ENCODE measurements at regions not wholly inside any gene's neighbourhood (a gene's known extent, or its start where the extent isn't known, plus 50 kb on each side); places are given as distances from the start of the nearest gene placed in this dataset.

DNA sequence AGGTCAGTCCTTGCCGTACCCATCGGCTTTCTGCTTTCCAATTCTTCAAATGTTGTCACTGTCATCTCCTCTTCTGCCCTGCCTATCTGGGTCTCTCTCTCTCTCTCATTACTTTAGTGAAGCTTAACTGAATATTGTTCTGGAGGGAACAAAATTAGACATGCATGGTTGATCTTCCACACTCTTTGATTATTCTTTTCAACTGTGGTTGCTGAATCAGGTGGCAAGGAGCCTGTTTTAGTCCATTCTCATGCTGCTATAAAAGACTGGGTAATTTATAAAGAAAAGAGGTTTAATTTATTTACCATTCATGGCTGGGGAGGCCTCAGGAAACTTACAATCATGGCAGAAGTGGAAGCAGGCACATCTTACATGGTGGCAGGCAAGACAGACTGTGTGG, 157.9 kb downstream of the ARL4C start:
- peak; percentile 43 for DNase-seq (ENCODE audit: low read depth)

DNA sequence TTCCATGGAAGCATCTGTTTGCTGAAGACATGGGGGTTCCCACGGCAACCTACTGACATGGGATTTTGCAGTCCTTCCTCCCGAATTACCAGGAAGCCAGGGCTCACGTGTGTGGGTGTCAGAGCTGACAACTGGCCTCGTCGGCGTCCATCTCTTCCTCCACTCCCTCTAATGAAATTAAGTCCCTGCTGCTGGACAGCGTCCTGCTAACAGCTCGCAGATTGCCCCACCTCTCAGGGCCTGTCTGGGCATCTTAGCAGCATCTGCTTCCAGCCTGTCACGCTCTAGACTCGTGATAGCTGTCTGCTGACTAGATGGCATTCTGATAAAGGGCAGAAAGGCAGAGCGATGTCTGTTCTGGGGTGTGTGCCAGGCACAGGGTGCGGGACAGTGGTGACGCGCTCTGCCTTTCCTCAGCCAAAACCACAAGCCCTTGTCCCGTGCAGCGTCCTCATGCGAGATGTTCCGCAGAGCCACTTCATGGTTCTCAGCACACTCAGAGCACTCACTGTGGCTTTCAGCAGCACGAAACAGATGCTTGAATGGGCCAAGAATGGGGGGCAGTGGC, 161.1 kb downstream of the ARL4C start:
- DNase-seq (ENCODE audit: low read depth), result peak; percentile 99

DNA sequence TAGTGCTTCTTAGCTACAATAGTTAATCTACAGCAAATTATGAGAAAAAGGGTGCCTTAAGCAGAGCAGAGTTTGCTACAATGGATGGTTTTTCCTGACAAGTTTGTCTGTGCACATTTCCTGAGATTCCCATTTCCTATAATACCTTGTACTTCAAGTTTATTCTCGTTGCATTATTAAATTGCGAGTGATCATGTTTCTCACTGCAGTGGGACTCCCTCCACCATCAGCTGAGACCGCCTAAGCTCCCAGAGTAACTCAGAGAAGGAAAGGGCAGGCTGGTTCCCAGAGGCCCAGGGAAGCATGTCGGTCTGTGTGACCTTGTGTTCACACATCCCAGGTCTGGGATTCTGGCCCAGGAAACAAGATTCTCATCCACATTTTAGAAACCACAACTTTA, 162.1 kb downstream of the ARL4C start:
- DNase-seq (ENCODE audit: low read depth), result no peak

DNA sequence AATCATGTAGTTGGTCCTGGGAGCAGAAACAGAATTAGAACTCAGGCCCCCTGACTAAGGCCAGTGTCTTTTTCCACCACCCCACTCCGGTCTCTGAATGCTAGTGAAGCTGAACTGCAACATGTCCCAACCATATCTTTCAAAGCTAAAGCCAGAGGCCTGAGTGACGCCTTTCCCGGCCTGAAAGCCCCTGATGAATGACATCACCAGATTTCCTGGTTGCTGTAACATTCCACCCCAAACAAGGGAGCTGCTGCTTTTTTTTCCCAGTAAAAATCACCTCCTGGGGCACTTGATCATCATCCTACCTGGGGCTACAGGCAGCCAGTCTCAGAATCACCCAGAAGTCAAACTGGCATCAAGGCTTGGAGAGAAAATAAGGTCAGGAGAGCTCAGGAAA, 162.7 kb downstream of the ARL4C start:
- peak; percentile 60 for DNase-seq (ENCODE audit: low read depth)

DNA sequence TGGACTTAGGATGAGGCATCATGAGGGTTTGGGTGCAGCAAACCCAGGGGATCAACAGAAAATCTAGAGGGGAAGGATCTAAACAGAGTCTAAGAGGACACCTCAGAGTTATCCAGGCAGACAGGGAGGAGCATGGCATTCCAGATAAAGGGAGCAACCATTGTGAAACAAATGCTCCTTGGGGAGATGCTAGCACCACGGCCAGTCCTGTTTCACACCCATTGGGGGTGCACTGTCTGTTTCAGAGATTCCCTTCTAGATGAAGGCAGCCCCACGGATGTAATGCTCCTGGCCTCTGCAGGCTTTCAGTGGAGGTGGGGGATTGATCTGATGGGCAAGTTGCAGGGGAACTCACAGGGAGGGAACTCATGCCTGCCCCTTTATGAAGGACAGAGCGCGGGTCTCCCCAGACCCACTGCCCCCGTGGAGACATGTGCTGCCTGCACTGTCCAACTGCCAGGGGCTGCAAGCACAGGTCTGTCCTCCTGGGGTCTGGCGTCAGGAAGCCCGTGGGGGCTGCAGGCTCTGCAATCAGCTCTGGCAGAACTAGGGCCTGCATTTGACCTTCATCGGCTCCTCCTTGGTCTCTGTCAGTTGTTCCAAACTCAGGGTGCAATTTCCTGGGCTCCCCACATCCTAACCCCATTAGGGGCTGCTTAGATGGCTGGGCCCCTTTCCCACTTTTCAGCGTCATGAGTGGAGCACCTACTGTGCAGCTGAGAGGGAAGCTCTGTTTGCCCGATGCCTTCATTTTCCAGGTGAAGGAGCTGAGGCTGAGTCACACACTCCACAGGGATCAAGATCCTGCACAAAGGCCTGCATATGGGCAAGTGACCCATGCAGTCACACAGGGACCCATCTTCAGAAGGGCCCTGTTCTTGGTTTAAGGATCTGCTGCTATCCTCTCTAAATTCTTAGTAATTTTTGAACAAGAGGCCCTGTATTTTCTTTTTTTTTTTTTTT, 163.4 kb downstream of the ARL4C start:
- no peak for DNase-seq (ENCODE audit: low read depth)

DNA sequence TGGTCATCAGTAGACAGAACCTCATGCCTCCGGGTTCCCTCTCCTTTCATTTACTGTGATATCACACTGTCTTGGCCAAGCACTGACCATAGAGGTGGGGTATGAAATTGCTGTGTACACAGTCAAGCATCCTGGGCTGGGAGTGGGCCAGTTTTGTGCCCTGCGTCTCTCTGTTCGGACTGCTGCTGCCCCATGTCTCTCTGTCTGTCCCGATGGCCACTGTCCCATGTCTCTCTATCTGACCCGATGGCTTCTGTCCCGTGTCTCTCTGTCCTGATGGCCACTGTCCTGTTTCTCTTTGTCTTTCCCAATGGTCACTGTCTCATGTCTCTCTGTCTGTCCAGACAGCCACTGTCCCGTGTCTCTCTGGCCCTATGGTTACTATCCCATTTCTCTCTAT, 164.9 kb downstream of the ARL4C start:
- DNase-seq (ENCODE audit: low read depth), result no peak

DNA sequence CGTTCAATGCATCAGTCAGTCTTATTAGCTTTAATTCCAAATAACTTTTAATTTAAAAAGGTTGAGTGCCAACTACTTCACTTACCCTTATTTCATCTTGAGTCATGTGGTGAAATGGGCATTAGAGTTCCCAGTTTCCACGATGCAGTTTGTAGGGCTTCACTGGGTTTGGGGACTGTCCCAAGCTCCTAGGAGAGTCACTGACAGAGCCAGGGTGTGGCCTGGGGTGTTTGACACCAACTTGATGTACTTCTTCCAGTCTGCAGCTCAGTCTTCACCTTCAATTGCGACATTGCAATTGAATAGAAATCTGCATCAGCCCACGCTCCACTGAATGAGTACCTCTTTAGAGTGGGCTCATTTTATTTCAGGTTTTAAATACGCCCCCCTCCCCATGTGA, 165.3 kb downstream of the ARL4C start:
- no peak for DNase-seq (ENCODE audit: low read depth)

DNA sequence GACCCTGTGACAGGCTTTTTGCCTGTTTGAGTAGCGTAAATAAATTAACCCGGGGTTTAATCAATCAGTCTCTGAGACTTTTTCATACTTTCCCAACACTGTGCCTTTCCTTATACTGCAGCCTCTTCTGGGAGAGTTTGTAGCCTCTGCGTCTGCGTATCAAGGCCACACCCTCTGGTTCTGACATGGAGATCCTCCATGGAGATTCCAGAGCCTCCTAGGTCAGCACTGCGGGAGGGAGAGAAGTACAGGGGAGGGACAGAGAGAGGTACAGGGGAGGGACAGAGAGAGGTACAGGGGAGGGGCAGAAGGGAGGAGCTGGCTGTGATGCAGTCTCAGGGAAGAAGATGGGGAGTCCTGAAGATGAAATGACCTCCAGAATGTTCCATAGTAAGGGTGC, 166.0 kb downstream of the ARL4C start:
- DNase-seq (ENCODE audit: low read depth), result no peak

DNA sequence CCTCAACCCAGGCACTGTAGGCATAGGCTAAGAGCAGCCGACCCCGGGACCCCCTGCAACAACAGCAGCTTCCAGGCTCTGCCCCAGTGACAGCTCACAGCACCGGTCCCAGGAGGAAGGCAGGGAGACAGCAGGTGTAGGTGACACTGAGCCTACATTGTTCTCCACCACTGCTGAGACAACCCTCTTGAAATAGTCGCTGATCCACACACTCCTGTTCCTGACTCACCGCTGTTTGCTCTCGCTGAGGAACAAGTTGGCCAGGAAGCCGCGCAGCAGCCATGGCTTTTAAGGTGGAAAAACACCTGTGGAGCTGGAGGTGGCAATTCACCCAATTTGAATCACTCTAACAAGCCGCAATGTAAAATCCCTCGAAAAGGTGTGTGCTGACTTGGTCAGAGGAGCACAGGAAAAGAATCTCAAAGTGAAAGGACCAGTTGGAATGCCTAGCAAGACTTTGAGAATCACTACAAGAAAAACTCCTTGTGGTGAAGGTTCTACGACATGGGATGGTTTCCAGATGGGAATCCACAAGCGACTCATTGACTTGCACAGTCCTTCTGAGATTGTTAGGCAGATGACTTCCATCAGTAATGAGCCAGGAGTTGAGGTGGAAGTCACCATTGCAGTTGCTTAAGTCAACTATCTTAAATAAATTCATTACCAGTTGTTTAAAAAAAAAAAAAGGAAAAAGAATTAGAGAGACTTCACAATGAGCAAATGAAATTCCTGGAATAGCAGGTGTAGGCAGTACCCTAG, 167.5 kb downstream of the ARL4C start:
- peak; percentile 69 for DNase-seq (ENCODE audit: low read depth)

DNA sequence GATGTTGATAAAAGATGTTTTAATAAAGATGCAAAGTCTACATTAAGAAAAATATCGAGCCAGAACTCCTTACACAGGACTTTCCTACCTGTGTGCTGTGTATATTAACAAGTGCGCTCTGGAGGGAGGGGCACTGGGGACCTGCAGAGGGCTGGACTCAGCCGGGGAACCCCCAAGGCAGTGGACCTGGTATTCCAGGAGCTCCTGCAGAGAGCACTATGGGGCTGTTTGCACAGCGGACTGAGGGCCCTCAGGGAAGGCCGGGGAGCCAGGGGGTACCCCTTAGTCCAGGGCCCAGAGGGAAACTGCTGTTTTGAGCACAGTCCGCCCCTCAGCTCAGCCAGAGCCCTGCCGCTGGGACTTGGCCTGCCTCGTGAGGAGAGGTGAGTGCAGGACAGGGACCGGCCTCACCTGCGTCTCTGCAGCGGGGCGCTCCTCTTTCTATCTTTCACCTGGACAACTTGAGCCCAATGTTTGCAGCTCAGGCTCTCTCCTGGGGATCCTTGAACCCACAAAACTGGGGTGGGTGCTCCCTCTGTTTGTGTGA, 168.4 kb downstream of the ARL4C start:
- DNase-seq (ENCODE audit: low read depth), result no peak

DNA sequence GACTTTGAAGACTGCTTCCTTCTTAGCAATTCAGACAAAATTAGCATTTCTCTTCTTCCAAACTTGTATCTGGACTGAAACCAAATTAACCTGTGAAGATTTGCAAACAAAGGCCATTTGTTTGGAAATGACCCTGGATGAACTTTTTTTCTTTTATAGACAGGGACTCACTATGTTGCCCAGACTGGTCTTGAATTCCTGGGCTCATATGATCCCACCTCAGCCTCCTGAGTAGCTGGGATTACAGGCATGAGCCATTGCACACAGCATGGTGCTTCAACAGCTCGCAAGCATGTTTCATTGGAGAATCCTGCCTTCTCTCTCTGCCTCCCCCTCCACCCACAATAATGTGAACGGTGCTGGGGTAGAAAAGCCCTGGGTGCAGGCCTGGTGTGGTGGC, 170.2 kb downstream of the ARL4C start:
- DNase-seq (ENCODE audit: low read depth), result no peak

DNA sequence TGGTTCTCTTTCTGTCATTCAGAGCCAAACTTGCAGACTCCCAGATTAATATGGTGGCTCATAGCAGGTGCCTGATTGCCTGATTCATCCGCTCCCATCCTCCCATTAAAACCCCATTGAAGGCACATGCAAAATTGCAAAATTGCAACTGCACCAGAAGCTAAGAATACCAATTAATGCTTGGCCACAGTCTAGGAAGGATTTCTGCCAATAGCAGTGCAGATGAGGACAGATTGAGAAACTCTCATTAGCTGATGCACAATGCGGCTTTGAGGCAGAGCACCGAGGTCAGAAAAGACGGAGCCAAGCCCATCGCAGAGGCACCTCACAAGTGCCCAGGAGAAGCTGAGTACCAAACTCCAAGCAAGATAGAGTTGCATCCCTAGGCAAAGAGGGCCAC, 172.8 kb downstream of the ARL4C start:
- DNase-seq (ENCODE audit: low read depth), result no peak

DNA sequence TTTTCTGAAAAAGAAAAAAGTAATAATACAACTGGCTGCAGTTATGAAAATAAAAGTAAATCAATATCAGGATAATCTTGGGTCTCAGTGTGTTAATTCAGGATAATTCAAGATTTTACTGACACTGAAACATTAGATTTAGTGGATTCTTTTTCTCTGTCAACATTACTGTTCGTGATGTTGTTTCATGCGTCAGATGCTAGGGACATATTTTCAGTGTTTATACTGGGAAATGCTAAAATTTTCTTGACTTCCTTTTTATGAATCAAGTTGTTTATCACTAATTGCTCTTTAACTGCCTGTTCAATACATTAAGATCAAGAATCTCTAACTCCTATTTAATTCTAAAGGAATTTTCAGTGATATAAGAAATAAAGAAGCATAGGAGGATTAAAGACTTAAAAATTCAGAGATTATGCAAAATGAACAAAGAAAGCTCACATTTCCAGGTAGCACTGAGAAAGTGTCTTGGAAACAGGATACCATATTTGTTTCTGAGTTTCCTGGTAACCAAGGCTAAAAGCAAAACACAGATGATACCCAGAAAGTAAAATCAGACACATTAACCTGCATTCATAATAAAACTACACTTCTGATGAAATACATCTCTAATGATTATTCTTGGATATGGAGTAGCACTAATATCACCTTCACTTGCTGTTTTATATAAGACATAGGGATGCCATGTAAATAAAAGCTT, 174.0 kb downstream of the ARL4C start:
- no peak for DNase-seq (ENCODE audit: low read depth)

DNA sequence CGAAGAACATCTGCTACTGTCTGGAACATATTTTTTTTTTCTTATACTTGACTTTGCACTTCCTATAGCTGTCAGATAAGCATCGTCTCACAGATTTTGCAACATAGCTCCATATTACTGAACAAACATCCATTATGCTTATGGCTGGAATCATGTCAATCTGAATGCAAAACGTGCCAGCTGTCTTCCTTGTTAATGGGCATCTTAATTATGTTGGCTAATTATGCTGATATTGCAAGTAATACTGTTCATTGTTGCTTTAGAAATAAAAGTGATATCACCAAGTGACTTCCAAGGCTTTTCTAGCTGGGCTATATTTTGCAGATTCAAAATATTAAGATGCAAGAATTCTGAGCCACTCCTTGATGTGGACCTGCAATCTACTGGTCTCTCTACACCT, 176.8 kb downstream of the ARL4C start:
- no peak for DNase-seq (ENCODE audit: low read depth)

DNA sequence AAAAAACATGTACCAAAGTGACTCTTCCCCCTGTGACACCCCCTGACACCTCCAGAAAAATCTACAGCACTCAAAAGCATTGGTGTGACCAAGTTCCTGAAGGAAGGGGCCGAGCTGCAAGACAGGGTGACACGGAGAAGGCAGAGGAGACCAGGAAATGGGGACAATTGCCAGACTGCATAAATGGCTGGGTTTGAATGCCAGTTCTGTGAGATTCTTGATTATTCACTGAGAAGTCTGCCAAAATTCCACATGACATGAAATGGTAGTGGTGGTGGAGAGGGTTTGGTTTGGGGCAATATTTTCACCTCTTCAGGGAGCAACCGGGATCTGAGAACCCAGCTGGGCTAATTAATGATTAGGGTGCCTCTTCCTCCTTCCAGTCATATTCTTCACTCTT, 178.5 kb downstream of the ARL4C start:
- no peak for DNase-seq (ENCODE audit: low read depth)

DNA sequence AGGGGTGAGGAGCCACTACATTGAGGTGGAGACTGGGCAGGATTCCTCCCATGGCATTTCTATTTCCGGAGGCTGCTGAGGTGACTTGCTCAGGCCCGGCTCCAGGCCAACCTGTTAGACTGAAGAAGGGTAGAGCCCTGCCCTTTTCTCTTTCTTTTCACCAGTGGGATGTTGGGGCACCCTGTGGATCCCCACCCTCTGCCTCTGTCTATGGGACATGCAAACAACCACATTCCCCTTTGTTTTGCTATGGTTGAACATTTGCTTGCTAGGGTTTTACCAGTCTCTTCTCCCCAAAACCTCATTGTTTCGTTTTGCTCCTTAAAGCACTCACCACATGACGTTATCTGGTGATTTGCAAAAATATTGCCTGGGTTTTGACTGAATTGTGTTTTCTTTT, 183.3 kb downstream of the ARL4C start:
- DNase-seq (ENCODE audit: low read depth), result no peak

DNA sequence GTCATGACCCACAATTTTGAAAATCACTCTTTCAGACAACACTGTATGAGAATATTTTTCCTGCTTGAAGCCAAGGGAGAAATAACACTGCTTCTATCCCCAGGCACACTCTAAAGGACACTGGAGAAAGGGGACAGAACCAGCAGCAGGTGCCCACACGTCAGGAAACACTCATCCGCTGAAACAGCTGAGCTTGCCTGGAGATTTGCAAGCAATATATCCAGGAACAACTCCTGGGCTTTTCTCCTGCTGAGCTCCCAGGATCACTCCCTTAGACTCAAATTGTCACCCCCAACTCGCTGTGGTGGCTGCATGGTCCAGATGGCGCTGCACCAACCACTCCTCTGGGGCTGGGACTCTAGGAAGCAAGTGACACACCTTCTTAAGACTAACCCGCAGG, 186.7 kb downstream of the ARL4C start:
- DNase-seq (ENCODE audit: low read depth), result no peak

DNA sequence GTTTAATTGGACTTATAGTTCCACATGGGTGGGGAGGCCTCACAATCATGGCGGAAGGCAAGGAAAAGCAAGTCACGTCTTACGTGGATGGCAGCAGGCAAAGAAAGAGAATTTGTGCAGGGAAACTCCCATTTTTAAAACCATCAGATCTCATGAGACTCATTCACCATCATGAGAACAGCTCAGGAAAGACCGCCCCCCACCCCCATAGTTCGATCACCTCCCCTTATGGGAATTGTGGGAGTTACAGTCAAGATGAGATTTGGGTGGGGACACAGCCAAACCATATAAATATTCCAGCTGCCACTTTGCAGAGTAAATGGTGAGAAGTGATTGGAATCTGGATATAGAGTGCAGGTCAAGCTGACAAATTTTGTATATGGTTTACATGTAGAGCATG, 187.4 kb downstream of the ARL4C start:
- DNase-seq (ENCODE audit: low read depth), result no peak

DNA sequence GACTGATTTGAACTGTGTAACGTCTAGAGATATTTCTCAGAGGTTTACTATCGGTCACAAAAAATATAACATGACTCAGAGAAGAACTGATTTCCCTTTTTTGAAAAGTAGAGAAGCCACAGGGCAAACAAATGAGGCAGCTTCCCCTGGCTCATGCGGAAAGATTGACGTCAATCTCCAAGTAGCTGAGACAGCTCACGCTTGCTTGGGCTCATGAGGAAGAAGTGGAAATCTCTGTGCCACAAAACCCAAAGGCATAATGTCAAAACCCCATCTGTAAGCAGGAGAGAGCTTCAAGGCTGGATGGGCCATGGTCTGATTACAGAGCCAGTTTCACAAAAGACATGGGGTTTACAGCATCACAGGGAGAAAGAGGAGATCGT, 188.1 kb downstream of the ARL4C start:
- DNase-seq (ENCODE audit: low read depth), result peak; percentile 96

DNA sequence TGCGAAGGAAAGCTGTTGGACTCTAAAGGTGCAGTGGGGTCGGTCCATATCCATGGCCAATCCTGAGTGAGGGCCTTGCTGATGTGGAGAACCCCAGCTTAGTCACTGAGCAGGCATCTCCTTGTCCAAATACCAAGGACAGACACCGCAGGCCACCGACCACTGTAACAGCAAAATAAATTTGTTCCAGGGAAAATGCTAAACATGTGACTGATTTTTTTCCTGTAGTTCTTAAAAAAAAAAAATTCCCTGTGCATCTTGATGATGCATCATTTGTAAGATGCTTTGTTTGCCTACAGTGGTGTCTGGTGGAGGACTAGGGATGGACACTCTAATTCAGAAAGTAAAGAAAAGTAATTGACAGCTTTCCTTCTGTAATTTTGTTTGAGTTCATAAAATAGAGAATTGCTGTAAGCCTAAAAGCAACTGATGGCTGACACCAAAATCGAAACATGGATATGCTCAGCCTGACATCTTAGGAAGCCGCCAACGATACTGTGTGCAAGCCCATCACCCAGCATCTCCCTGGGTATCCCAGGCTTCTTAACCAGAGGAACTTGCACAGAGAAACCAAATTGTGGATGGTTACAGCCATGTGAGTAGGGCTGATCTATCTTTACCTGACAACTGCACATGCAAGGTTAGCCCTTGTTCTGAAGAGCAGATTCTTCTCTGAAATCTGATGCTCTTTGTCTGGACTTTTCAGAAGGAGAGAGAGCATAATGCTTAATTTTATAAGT, 188.6 kb downstream of the ARL4C start:
- peak; percentile 91 for DNase-seq (ENCODE audit: low read depth)

DNA sequence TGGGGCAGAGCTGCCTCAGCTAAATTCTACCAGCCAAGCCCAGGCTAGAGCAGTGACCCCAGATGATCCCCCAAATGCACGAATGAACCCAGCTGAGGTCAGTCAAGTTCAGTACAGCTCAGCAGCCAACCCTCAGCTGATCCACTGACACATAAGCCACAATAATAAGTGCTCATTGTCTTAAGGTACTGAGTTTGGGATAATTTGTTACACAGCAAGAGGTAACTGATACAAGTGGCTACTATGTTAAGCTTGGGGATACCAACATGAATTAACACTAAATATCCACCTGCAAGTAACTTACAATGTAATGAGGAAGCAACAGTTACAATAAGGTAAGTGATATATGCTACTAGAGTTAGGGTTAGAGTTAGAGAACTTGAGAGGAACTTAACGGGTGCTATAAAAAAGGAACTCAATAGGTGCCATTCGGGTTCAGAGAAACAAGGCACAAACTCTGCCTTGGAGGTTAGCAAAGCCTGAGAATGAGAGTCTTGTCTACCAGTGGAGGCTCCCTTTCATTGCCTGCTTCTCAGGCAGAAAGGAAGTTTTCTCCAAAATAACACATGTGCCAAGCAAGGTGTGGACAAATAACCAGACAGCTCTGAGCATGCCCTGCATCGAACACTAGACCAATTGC, 189.4 kb downstream of the ARL4C start:
- DNase-seq (ENCODE audit: low read depth), result no peak
